ENCODE measurements at regions not wholly inside any gene's neighbourhood (a gene's known extent, or its start where the extent isn't known, plus 50 kb on each side); places are given as distances from the start of the nearest gene placed in this dataset.
"Not testable (repeated sequence)": the region's sequence is repeated elsewhere in the genome, so short reads cannot be mapped to it uniquely, and the experiment has no call there.

GRCh38 chr5:88666761-88667495 is 216.1 kb downstream of the MEF2C start:
- DNase-seq, result peak; percentile 56

- DNase-seq, result no peak
Measured at GRCh38 chr5:88665750-88666215, 217.2 kb downstream of the MEF2C start.

- DNase-seq, result no peak
Measured at GRCh38 chr5:88664645-88665044, 218.3 kb downstream of the MEF2C start.

GRCh38 chr5:88663793-88664216 is 219.2 kb downstream of the MEF2C start:
- no peak for DNase-seq

- DNase-seq, result no peak
Measured at GRCh38 chr5:88662846-88663245, 220.1 kb downstream of the MEF2C start.

GRCh38 chr5:88661806-88662207 is 221.2 kb downstream of the MEF2C start:
- DNase-seq, result no peak

GRCh38 chr5:88660947-88661805 is 221.8 kb downstream of the MEF2C start:
- peak; percentile 76 for DNase-seq

GRCh38 chr5:88660264-88660946 is 222.6 kb downstream of the MEF2C start:
- no peak for DNase-seq

GRCh38 chr5:88659529-88660263 is 223.3 kb downstream of the MEF2C start:
- no peak for DNase-seq

- DNase-seq, result no peak
Measured at GRCh38 chr5:88658886-88659285, 224.1 kb downstream of the MEF2C start.

GRCh38 chr5:88657906-88658775 is 224.8 kb downstream of the MEF2C start:
- no peak for DNase-seq

- no peak for DNase-seq
Measured at GRCh38 chr5:88657136-88657535, 225.8 kb downstream of the MEF2C start.

- no peak for DNase-seq
Measured at GRCh38 chr5:88656221-88656950, 226.6 kb downstream of the MEF2C start.

- DNase-seq, result no peak
Measured at GRCh38 chr5:88653471-88653870, 229.5 kb downstream of the MEF2C start.

GRCh38 chr5:88647901-88648300 is 235.1 kb downstream of the MEF2C start:
- no peak for DNase-seq

- DNase-seq, result no peak
Measured at GRCh38 chr5:88646866-88647265, 236.1 kb downstream of the MEF2C start.

GRCh38 chr5:88644676-88645075 is 238.3 kb downstream of the MEF2C start:
- DNase-seq, result no peak

- no peak for DNase-seq
Measured at GRCh38 chr5:88643315-88643714, 239.7 kb downstream of the MEF2C start.

GRCh38 chr5:88634014-88634413 is 249.0 kb downstream of the MEF2C start:
- no peak for DNase-seq

- DNase-seq, result not testable (repeated sequence)
Measured at GRCh38 chr5:88622890-88623289, 260.1 kb downstream of the MEF2C start.

- not testable (repeated sequence) for DNase-seq
Measured at GRCh38 chr5:88615767-88616166, 267.2 kb downstream of the MEF2C start.

All from NCI-H1048 (cell line).